Fibroblast of lung (primary cell): ENCODE measurements at regions not wholly inside any gene's neighbourhood (a gene's known extent, or its start where the extent isn't known, plus 50 kb on each side); places are given as distances from the start of the nearest gene placed in this dataset.
A peak's percentile ranks its signal among the peaks of the same experiment; 100 is the strongest.

Source experiments
- DNase-seq, 2 donors: peaks; one replicate each; pipeline versions ENCODE4 v3.0.0 to v3.0.0-alpha.2; 2010; ENCODE audit warnings: low read depth in 2 of 2
- H2AFZ ChIP-seq: 2 replicates; pipeline ENCODE4 v1.5.1; 2012; ENCODE audit warnings: low read length, control low read depth, inconsistent platforms
- H3K27ac ChIP-seq: 2 replicates; pipeline ENCODE4 v1.5.1; 2011; ENCODE audit warnings: low read length, control low read depth; ENCODE audit not compliant: insufficient read depth
- H3K27me3 ChIP-seq: 2 replicates; pipeline ENCODE4 v1.5.1; 2011; ENCODE audit warnings: mild to moderate bottlenecking, low read length; ENCODE audit not compliant: control insufficient read depth, insufficient read depth
- H3K36me3 ChIP-seq: 2 replicates; pipeline ENCODE4 v1.5.1; 2011; ENCODE audit warnings: low read length; ENCODE audit not compliant: control insufficient read depth, insufficient read depth
- H3K4me1 ChIP-seq: 2 replicates; pipeline ENCODE4 v1.5.1; 2011; ENCODE audit warnings: low read length; ENCODE audit not compliant: control insufficient read depth, insufficient read depth; ENCODE audit errors: extremely low read depth
- H3K4me2 ChIP-seq: 2 replicates; pipeline ENCODE4 v1.5.1; 2011; ENCODE audit warnings: low read length, control low read depth; ENCODE audit not compliant: insufficient read depth; ENCODE audit errors: extremely low read depth
- H3K4me3 ChIP-seq, 4 experiments: fragments of 200-600 bp in 1 of 4; sonication (generic) in 1 of 4; replicated peaks in 1 of 4; 2 replicates each; pipeline ENCODE4 v1.5.1; 2011 to 2016; ENCODE audit warnings: low read length in 4 of 4, low read depth in 3 of 4, mild to moderate bottlenecking in 3 of 4, control low read depth in 2 of 4, inconsistent platforms in 1 of 4, mixed read lengths in 1 of 4; ENCODE audit not compliant: insufficient read depth in 1 of 4; ENCODE audit errors: control extremely low read depth in 1 of 4
- H3K79me2 ChIP-seq: 2 replicates; pipeline ENCODE4 v1.5.1; 2012; ENCODE audit warnings: mild to moderate bottlenecking, low read length, inconsistent platforms; ENCODE audit not compliant: control insufficient read depth, insufficient read depth
- H3K9ac ChIP-seq: 2 replicates; pipeline ENCODE4 v1.5.1; 2011; ENCODE audit warnings: mild to moderate bottlenecking, low read length, control low read depth; ENCODE audit not compliant: insufficient read depth
- H3K9me3 ChIP-seq: 2 replicates; pipeline ENCODE4 v1.5.1; 2012; ENCODE audit warnings: low read depth, low read length; ENCODE audit not compliant: control insufficient read depth, insufficient read depth
- H4K20me1 ChIP-seq: 2 replicates; pipeline ENCODE4 v1.5.1; 2011; ENCODE audit warnings: low read length; ENCODE audit not compliant: control insufficient read depth, insufficient read depth; ENCODE audit errors: extremely low read depth
- EZH2 ChIP-seq: IDR thresholded peaks from 2 replicates; pipeline ENCODE4 v1.5.1; 2012; ENCODE audit warnings: low read length, control low read depth, mild to moderate bottlenecking; ENCODE audit errors: missing control alignments
- TF ChIP-seq, protein P1 (sequence below), 2 donors: IDR thresholded peaks in 1 of 2; conservative IDR thresholded peaks in 1 of 2; 1 replicate in 1 of 2; 2 replicates in 1 of 2; pipeline ENCODE4 v1.5.1; 2011 to 2012; ENCODE audit warnings: low read length in 2 of 2, control low read depth in 1 of 2, inconsistent platforms in 1 of 2, low read depth in 1 of 2, mild to moderate bottlenecking in 1 of 2

GRCh38 chr20:58137651-58138265 is 90.7 kb downstream of the ANKRD60 start:
- H3K4me3 ChIP-seq = no peak overlapping the region
- TF ChIP-seq, protein P1, sequence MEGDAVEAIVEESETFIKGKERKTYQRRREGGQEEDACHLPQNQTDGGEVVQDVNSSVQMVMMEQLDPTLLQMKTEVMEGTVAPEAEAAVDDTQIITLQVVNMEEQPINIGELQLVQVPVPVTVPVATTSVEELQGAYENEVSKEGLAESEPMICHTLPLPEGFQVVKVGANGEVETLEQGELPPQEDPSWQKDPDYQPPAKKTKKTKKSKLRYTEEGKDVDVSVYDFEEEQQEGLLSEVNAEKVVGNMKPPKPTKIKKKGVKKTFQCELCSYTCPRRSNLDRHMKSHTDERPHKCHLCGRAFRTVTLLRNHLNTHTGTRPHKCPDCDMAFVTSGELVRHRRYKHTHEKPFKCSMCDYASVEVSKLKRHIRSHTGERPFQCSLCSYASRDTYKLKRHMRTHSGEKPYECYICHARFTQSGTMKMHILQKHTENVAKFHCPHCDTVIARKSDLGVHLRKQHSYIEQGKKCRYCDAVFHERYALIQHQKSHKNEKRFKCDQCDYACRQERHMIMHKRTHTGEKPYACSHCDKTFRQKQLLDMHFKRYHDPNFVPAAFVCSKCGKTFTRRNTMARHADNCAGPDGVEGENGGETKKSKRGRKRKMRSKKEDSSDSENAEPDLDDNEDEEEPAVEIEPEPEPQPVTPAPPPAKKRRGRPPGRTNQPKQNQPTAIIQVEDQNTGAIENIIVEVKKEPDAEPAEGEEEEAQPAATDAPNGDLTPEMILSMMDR (conservative IDR thresholded peaks at IDR 0.05 in 1 of 2, IDR thresholded peaks at IDR 0.05 in 1 of 2; ENCODE audit: low read depth in 1 of 2, low read length in 2 of 2) = no peak
- TF ChIP-seq EZH2 = no peak
- H3K4me1 ChIP-seq = no peaks in the 10 kb centered on the region
- no peak for DNase-seq
- H2AFZ ChIP-seq = no peak overlapping the region
- no peak overlapping the region for H3K9ac ChIP-seq
- no peaks in the 10 kb centered on the region for H3K79me2 ChIP-seq
- H3K36me3 ChIP-seq = no peaks in the 10 kb centered on the region
- no peak overlapping the region for H3K4me2 ChIP-seq
- H3K27me3 ChIP-seq = peaks cover 8% of the 10 kb centered on the region
- no peak overlapping the region for H3K27ac ChIP-seq
- no peaks in the 10 kb centered on the region for H4K20me1 ChIP-seq
- no peaks in the 10 kb centered on the region for H3K9me3 ChIP-seq

GRCh38 chr20:58137236-58137635 is 91.2 kb downstream of the ANKRD60 start:
- no peak for TF ChIP-seq EZH2
- TF ChIP-seq, protein P1 (conservative IDR thresholded peaks at IDR 0.05 in 1 of 2, IDR thresholded peaks at IDR 0.05 in 1 of 2; ENCODE audit: low read depth in 1 of 2, low read length in 2 of 2) = no peak
- Histone ChIP-seq H3K9me3 (no peaks in the 10 kb centered on the region), H3K4me1 (no peaks in the 10 kb centered on the region), H3K9ac (no peak overlapping the region), H3K4me3 (no peak overlapping the region), H3K4me2 (no peak overlapping the region), H3K27ac (no peak overlapping the region), H2AFZ (no peak overlapping the region), H3K79me2 (no peaks in the 10 kb centered on the region), H3K27me3 (peaks cover 8% of the 10 kb centered on the region), H4K20me1 (no peaks in the 10 kb centered on the region), H3K36me3 (no peaks in the 10 kb centered on the region)
- no peak for DNase-seq

DNA sequence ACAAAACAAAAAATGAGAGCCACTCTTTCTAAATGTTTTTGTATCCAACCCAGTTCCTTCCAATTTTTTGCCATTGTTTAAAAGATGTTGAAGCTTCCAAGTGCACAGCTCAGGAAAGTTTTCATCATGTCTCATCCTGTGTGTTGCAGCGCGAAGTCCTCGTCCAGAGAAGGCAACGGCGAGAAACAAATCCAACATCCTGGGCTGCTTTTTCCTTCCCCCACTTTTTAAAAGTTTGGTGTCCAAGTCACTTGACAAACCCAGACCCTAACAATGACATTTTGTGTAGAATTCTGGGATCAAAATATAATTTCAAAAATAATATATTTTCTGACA is 92.3 kb downstream of the ANKRD60 start:
- TF ChIP-seq, protein P1 (conservative IDR thresholded peaks at IDR 0.05 in 1 of 2, IDR thresholded peaks at IDR 0.05 in 1 of 2; ENCODE audit: low read depth in 1 of 2, low read length in 2 of 2) = no peak
- no peak for TF ChIP-seq EZH2
- Histone ChIP-seq H2AFZ (no peak overlapping the region), H3K4me1 (peaks cover 3% of the 10 kb centered on the region), H3K4me2 (peak overlapping the region; percentile 52), H3K27me3 (peaks cover 8% of the 10 kb centered on the region), H3K79me2 (no peaks in the 10 kb centered on the region), H3K36me3 (no peaks in the 10 kb centered on the region), H3K9ac (no peak overlapping the region), H4K20me1 (no peaks in the 10 kb centered on the region), H3K4me3 (no peak overlapping the region), H3K27ac (no peak overlapping the region), H3K9me3 (no peaks in the 10 kb centered on the region)
- no peak for DNase-seq
